HCT116 (cell line): ENCODE measurements at regions not wholly inside any gene's neighbourhood (a gene's known extent, or its start where the extent isn't known, plus 50 kb on each side); places are given as distances from the start of the nearest gene placed in this dataset.

ENCODE experiments used
- ATAC-seq: fragments of 200-7000 bp; cut with Tn5 transposase; 2 replicates; pipeline ENCODE4 v1.9.1; 2020; ENCODE audit warnings: mild to moderate bottlenecking, moderate library complexity
- BruUV-seq: library from RNA; stranded (reverse); fragments of 400-500 nt; replicated peaks from 2 replicates; lab custom pipeline; 2021; lab: Mats Ljungman, UMichigan
- CTCF ChIA-PET: fragments of 300-600 bp; sonication (Branson Sonifier 250); formaldehyde crosslinking; loops from one replicate; lab custom pipeline; 2021; ENCODE audit warnings: antibody characterized with exemption; lab: Charles Lee
- POLR2A ChIA-PET: fragments of 300-600, 350-600 bp; sonication (Branson Sonifier 250); formaldehyde crosslinking; loops from one replicate; lab custom pipeline; 2021; ENCODE audit warnings: antibody characterized with exemption; lab: Charles Lee
- RAD21 ChIA-PET, 2 experiments: fragments of 300-600 bp; sonication (Branson Sonifier 250); formaldehyde crosslinking; loops; one replicate each; lab custom pipeline; 2023; ENCODE audit warnings: low total read pairs in 2 of 2; ENCODE audit not compliant: uncharacterized antibody in 2 of 2, unreplicated experiment in 2 of 2, low non-redundant PET in 1 of 2; lab: Charles Lee
- DNase-seq: peaks from one replicate; pipeline ENCODE4 v3.0.0-alpha.2; 2010; ENCODE audit warnings: low read depth, low spot score
- H2AFZ ChIP-seq: fragments of 200-600 bp; shearing (Covaris generic), sonication (generic); 2 replicates; pipeline ENCODE4 v1.6.1; 2017; ENCODE audit warnings: low read depth, mixed run types, mixed read lengths, antibody characterized with exemption, low read length; ENCODE audit not compliant: poor library complexity, severe bottlenecking
- H3K27ac ChIP-seq: 2 replicates; pipeline ENCODE4 v1.5.1; 2012; ENCODE audit warnings: low read depth, low read length
- H3K27me3 ChIP-seq: fragments of 200-600 bp; sonication (generic); 2 replicates; pipeline ENCODE4 v1.6.1; 2016; ENCODE audit warnings: mixed run types, low read length, mixed read lengths; ENCODE audit not compliant: insufficient read depth
- H3K36me3 ChIP-seq, 2 experiments: fragments of 200-500 bp in 1 of 2; fragments of 200-600 bp in 1 of 2; sonication (Bioruptor generic) in 1 of 2; sonication (generic) in 1 of 2; 2 replicates each; pipeline versions ENCODE4 v1.5.1 to v1.6.1; 2014 to 2016; ENCODE audit warnings: low read length in 2 of 2, inconsistent platforms in 1 of 2, mixed read lengths in 1 of 2, mixed run types in 1 of 2; ENCODE audit not compliant: insufficient read depth in 2 of 2, control insufficient read depth in 1 of 2
- H3K4me1 ChIP-seq, 2 experiments: fragments of 200-600 bp in 1 of 2; sonication (generic) in 1 of 2; 2 replicates each; pipeline versions ENCODE4 v1.5.1 to v1.6.1; 2012 to 2017; ENCODE audit warnings: low read length in 2 of 2, inconsistent platforms in 1 of 2, mild to moderate bottlenecking in 1 of 2, mixed read lengths in 1 of 2, mixed run types in 1 of 2, moderate library complexity in 1 of 2; ENCODE audit not compliant: insufficient read depth in 2 of 2, control insufficient read depth in 1 of 2
- H3K4me2 ChIP-seq: fragments of 200-600 bp; sonication (generic); 2 replicates; pipeline ENCODE4 v1.6.1; 2017; ENCODE audit warnings: mixed run types, low read length, mixed read lengths
- H3K4me3 ChIP-seq, 2 experiments: fragments of 200-600 bp in 1 of 2; sonication (generic) in 1 of 2; replicated peaks in 1 of 2; 2 replicates each; pipeline ENCODE4 v1.5.1; 2011 to 2016; ENCODE audit warnings: low read length in 2 of 2, control low read depth in 1 of 2, low read depth in 1 of 2, mild to moderate bottlenecking in 1 of 2, mixed read lengths in 1 of 2, mixed run types in 1 of 2
- H3K79me2 ChIP-seq: fragments of 200-600 bp; sonication (generic); 2 replicates; pipeline ENCODE4 v1.6.1; 2017; ENCODE audit warnings: mild to moderate bottlenecking, mixed run types, low read length, moderate library complexity, mixed read lengths; ENCODE audit not compliant: insufficient read depth
- H3K9ac ChIP-seq: fragments of 200-600 bp; sonication (generic); 2 replicates; pipeline ENCODE4 v1.6.1; 2016; ENCODE audit warnings: low read length, mixed read lengths
- H3K9me2 ChIP-seq: fragments of 200-600 bp; sonication (generic), shearing (Covaris generic); 2 replicates; pipeline ENCODE4 v1.6.1; 2017; ENCODE audit warnings: mixed run types, mild to moderate bottlenecking, moderate library complexity; ENCODE audit not compliant: insufficient read depth
- H3K9me3 ChIP-seq, 2 experiments: fragments of 200-500 bp in 1 of 2; fragments of 200-600 bp in 1 of 2; sonication (Bioruptor generic) in 1 of 2; sonication (generic) in 1 of 2; 2 replicates each; pipeline ENCODE4 v1.6.1; 2014 to 2017; ENCODE audit warnings: low read length in 2 of 2, mixed read lengths in 2 of 2, inconsistent platforms in 1 of 2, low read depth in 1 of 2, mild to moderate bottlenecking in 1 of 2, mixed run types in 1 of 2, moderate library complexity in 1 of 2; ENCODE audit not compliant: control insufficient read depth in 1 of 2, insufficient read depth in 1 of 2
- H4K20me1 ChIP-seq: fragments of 200-600 bp; sonication (generic), shearing (Covaris generic); 2 replicates; pipeline ENCODE4 v1.6.1; 2017; ENCODE audit warnings: mixed run types, mild to moderate bottlenecking, moderate library complexity; ENCODE audit not compliant: insufficient read depth
- ATF3 ChIP-seq: IDR thresholded peaks from 2 replicates; pipeline ENCODE4 v1.6.1; 2012
- CBX3 ChIP-seq: IDR thresholded peaks from 2 replicates; pipeline ENCODE4 v1.6.1; 2012; ENCODE audit warnings: low read depth
- CEBPB ChIP-seq: IDR thresholded peaks from 2 replicates; pipeline ENCODE4 v1.6.1; 2012; ENCODE audit warnings: low read depth
- CTCF ChIP-seq, 3 experiments: fragments of 200-600 bp in 1 of 3; sonication (generic) in 1 of 3; IDR thresholded peaks in 2 of 3; conservative IDR thresholded peaks in 1 of 3; 2 replicates each; pipeline ENCODE4 v1.5.1; 2012 to 2017; ENCODE audit warnings: low read depth in 2 of 3, low read length in 2 of 3, antibody characterized with exemption in 1 of 3, borderline replicate concordance in 1 of 3, control low read depth in 1 of 3, mild to moderate bottlenecking in 1 of 3, mixed read lengths in 1 of 3, mixed run types in 1 of 3, moderate library complexity in 1 of 3; ENCODE audit not compliant: insufficient read depth in 1 of 3
- EZH2 ChIP-seq: fragments of 200-600 bp; sonication (generic); IDR thresholded peaks from 2 replicates; pipeline ENCODE4 v1.6.1; 2017; ENCODE audit warnings: antibody characterized with exemption, mixed run types
- EZH2phosphoT487 ChIP-seq: fragments of 200-600 bp; IDR thresholded peaks from 2 replicates; pipeline ENCODE4 v1.6.1; 2018; ENCODE audit warnings: antibody characterized with exemption, borderline replicate concordance
- FOSL1 ChIP-seq: IDR thresholded peaks from 2 replicates; pipeline ENCODE4 v1.6.1; 2012; ENCODE audit warnings: low read depth
- MAX ChIP-seq: IDR thresholded peaks from 2 replicates; pipeline ENCODE4 v1.6.1; 2012
- POLR2AphosphoS5 ChIP-seq: IDR thresholded peaks from 2 replicates; pipeline ENCODE4 v1.6.1; 2011; ENCODE audit warnings: mild to moderate bottlenecking, low read depth, low read length, moderate library complexity
- RAD21 ChIP-seq: IDR thresholded peaks from 2 replicates; pipeline ENCODE4 v1.6.1; 2012; ENCODE audit warnings: low read depth, mild to moderate bottlenecking
- REST ChIP-seq: IDR thresholded peaks from 2 replicates; pipeline ENCODE4 v1.6.1; 2012; ENCODE audit warnings: low read depth
- SIN3A ChIP-seq: IDR thresholded peaks from 2 replicates; pipeline ENCODE4 v1.6.1; 2012; ENCODE audit warnings: low read depth
- SP1 ChIP-seq: IDR thresholded peaks from 2 replicates; pipeline ENCODE4 v1.6.1; 2012; ENCODE audit warnings: low read depth
- SRF ChIP-seq: IDR thresholded peaks from 2 replicates; pipeline ENCODE4 v1.6.1; 2012; ENCODE audit warnings: low read depth
- TCF7L2 ChIP-seq: IDR thresholded peaks from 2 replicates; pipeline ENCODE4 v1.7.0; 2011; ENCODE audit warnings: borderline replicate concordance, inconsistent platforms; ENCODE audit not compliant: insufficient read depth, insufficient read length; ENCODE audit errors: extremely low read depth
- YY1 ChIP-seq: IDR thresholded peaks from 2 replicates; pipeline ENCODE4 v1.6.1; 2011; ENCODE audit warnings: low read length, low read depth, moderate library complexity, mild to moderate bottlenecking; ENCODE audit not compliant: insufficient replicate concordance; ENCODE audit errors: extremely low read depth
- ZBTB33 ChIP-seq: IDR thresholded peaks from 2 replicates; pipeline ENCODE4 v1.6.1; 2011; ENCODE audit warnings: mild to moderate bottlenecking, low read length, moderate library complexity; ENCODE audit not compliant: insufficient replicate concordance; ENCODE audit errors: extremely low read depth
- ZFX ChIP-seq: fragments of 450-650 bp; IDR thresholded peaks from 2 replicates; pipeline ENCODE4 v1.6.1; 2017
- ZNF274 ChIP-seq: fragments of 200-500 bp; sonication (Bioruptor generic); IDR thresholded peaks from 2 replicates; pipeline ENCODE4 v1.6.1; 2014; ENCODE audit warnings: mild to moderate bottlenecking, low read depth, low read length, inconsistent platforms
- intact Hi-C: fragments of 100-400 bp; cut with micrococcal nuclease; formaldehyde crosslinking; loops from 2 replicates; pipeline ENCODE4 v1.10.0; 2022

GRCh38 chr4:55272589-55272988 is 73.5 kb upstream of the SRD5A3 start:
- TF ChIP-seq SIN3A: no peak
- no peak for TF ChIP-seq MAX
- TF ChIP-seq REST: no peak
- TF ChIP-seq POLR2AphosphoS5: no peak
- TF ChIP-seq TCF7L2: no peak
- TF ChIP-seq ZBTB33: no peak
- TF ChIP-seq CEBPB: no peak
- no peak for TF ChIP-seq YY1
- TF ChIP-seq ZNF274: no peak
- TF ChIP-seq SRF: no peak
- TF ChIP-seq CTCF (IDR thresholded peaks at IDR 0.05 in 2 of 3, conservative IDR thresholded peaks at IDR 0.05 in 1 of 3; ENCODE audit: borderline replicate concordance in 1 of 3, insufficient read depth in 1 of 3, low read depth in 2 of 3, low read length in 2 of 3): no peak
- no peak for TF ChIP-seq ATF3
- TF ChIP-seq EZH2phosphoT487: no peak
- TF ChIP-seq RAD21: no peak
- TF ChIP-seq CBX3: no peak
- no peak for TF ChIP-seq FOSL1
- no peak for TF ChIP-seq ZFX
- no peak for TF ChIP-seq EZH2
- no peak for TF ChIP-seq SP1
- CTCF ChIA-PET: no interaction called here
- intact Hi-C loops: no loop called here
- ATAC-seq (no peak), DNase-seq (no peak)
- Histone ChIP-seq H3K27me3 (0 out of 2 replicates have a peak, but pooled peaks cover 8% of the 10 kb centered on the region), H3K4me1 (no peaks in the 10 kb centered on the region), H4K20me1 (no peaks in the 10 kb centered on the region), H3K4me2 (no peak overlapping the region), H2AFZ (no peak overlapping the region), H3K79me2 (no peaks in the 10 kb centered on the region), H3K36me3 (no peaks in the 10 kb centered on the region), H3K9me2 (no peaks in the 10 kb centered on the region), H3K27ac (no peak overlapping the region), H3K9ac (no peak overlapping the region), H3K4me3 (no peak overlapping the region), H3K9me3 (no peaks in the 10 kb centered on the region)
- BruUV-seq: no TSS peak
- RAD21 ChIA-PET: no interaction called here
- POLR2A ChIA-PET: no interaction called here
